Upper lobe of left lung (tissue), 4 donors: ENCODE measurements at regions not wholly inside any gene's neighbourhood (a gene's known extent, or its start where the extent isn't known, plus 50 kb on each side); places are given as distances from the start of the nearest gene placed in this dataset.

Source experiments
- CTCF ChIP-seq, 6 experiments: fragments of 450-650 bp in 4 of 6; fragments of 200-600 bp in 2 of 6; sonication (generic) in 2 of 6; IDR thresholded peaks; one replicate each; pipeline ENCODE4 v1.5.1; 2016 to 2019; ENCODE audit warnings: antibody characterized with exemption in 6 of 6
- POLR2AphosphoS5 ChIP-seq, 2 donors: sonication (generic); formaldehyde crosslinking; IDR thresholded peaks; one replicate each; pipeline ENCODE4 v1.5.1; 2017; ENCODE audit warnings: antibody characterized with exemption in 2 of 2

DNA sequence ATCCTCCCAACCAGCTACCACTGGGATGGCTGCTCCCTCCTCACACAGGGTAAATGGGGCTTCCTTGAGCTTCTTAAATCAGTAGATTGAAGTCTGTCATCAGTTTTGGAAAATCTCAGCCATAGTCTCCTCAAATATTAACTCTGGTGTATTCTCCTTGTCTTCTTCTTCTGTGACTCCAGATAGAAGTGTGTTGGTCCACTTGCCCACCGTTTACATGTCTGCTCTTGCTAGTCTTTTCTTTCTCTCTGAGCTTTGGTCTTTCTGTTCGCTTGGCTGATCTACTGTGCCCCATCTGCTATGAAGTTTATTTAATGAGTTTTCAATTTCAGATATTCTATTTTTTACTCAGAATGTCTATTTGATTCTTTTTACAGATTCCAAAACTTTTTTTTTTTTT is 281.7 kb upstream of the HDAC4 start:
- no peak for TF ChIP-seq CTCF (IDR thresholded peaks at IDR 0.05)
- TF ChIP-seq POLR2AphosphoS5 (IDR thresholded peaks at IDR 0.05): no peak
